T47D (cell line): ENCODE measurements at regions not wholly inside any gene's neighbourhood (a gene's known extent, or its start where the extent isn't known, plus 50 kb on each side); places are given as distances from the start of the nearest gene placed in this dataset.
A peak's percentile ranks its signal among the peaks of the same experiment; 100 is the strongest.
"Not testable (repeated sequence)": the region's sequence is repeated elsewhere in the genome, so short reads cannot be mapped to it uniquely, and the experiment has no call there.

Experiments
- DNase-seq, 2 experiments: peaks; one replicate each; pipeline versions ENCODE4 v3.0.0 to v3.0.0-alpha.2; 2011 to 2012; ENCODE audit warnings: low read depth in 1 of 2, low spot score in 1 of 2
- JUND ChIP-seq: IDR thresholded peaks from 2 replicates; pipeline ENCODE4 v1.6.1; 2012; ENCODE audit warnings: low read depth
- in situ Hi-C: cut with HindIII; loops from 2 replicates; pipeline ENCODE4 v1.10.0; 2016; ENCODE audit warnings: low sequenced_read_pairs, low pct_unique_long_range_greater_than_20kb

DNA sequence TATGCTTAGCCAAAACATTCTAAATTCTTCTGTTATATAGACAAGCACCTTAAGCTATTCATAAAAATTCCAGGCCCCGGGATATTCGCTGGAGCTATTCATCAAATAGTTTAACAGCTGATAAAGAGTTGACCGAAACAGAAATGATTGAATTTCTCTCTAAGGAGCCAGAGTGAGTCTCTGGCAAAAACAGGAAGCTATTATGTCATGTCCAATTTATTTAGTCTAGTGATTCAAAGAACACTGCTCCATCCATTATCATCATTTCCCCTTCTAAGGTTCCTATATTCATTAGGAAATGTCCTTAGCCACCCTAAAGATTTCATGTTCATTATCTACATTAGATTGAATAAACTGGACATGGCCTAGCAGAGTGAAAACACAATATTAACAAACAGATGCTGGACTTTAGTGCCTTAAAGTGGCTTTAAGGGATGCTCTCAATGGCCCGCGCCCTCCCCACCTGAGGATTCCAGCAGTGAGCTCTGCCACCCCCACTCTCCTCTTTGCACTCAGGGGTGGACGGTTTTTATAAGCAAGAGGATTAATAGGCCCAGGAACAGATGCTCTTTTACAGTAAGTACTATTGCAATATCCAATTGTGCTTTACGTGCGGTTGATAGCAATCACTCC is 122.1 kb upstream of the RGS1 start:
- in situ Hi-C loops: no loop called here
- DNase-seq: no peak
- no peak for TF ChIP-seq JUND

GRCh38 chr1:192459467-192459866 is 116.1 kb upstream of the RGS1 start:
- DNase-seq: no peak
- no peak for TF ChIP-seq JUND
- in situ Hi-C loops: no loop called here

- TF ChIP-seq JUND: no peak
- in situ Hi-C loops: no loop called here
Observed at GRCh38 chr1:192461684-192462083, 113.9 kb upstream of the RGS1 start.

DNA sequence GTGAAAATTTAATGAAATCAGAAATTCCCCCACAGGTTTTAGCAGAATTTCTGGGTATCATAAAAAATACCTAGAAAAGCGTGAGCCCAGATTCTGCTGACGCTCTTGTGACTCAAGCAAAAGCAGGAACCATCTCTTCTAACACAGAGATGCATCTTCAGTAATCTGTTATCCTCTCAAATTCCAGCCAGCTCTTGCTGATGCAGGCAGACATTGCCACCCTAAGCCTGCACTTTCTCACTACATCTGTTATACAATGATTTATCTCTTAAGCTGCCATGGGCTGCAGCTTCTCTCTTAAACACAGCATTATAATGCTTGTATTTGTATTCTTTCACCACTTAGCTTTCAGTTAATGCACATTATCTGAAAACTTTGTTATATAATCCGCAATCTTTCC is 113.0 kb upstream of the RGS1 start:
- no peak for DNase-seq
- no peak for TF ChIP-seq JUND
- in situ Hi-C loops: no loop called here

More at GRCh38 chr1:192461684-192462083, 113.9 kb upstream of the RGS1 start:
- no peak for DNase-seq

DNA sequence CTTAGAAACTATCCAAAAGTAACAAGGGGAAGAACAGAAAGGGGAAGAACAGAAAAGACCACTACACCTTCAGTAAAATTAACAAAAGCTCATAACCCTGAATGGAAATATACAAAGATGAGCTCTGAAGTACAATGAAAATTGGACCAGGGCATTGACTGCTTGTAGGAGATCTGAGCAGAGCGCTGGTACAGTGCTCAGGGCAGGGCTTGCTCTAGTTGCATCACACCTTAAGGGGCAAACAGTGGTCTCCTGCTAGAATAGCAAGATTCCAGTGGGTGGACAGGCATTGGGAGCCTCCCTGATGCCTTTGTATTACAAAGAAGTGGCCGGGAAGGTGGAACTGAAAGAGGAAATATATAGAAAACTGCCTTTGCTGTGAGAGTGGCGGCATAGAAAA is 111.9 kb upstream of the RGS1 start:
- DNase-seq: no peak
- no peak for TF ChIP-seq JUND
- in situ Hi-C loops: no loop called here

DNA sequence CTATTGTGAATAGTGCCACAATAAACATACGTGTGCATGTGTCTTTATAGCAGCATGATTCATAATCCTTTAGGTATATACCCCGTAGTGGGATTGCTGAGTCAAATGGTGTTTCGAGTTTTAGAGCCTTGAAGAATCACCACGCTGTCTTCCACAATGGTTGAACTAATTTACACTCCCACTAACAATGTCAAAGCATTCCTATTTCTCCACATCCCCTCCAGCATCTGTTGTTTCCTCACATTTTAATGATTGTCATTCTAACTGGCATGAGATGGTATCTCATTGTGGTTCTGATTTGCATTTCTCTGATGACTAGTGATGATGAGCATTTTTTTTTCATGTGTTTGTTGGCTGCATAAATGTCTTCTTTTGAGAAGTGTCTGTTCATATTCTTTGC is 110.4 kb upstream of the RGS1 start:
- DNase-seq, in situ Hi-C loops: not testable (repeated sequence)

GRCh38 chr1:192474080-192474683 is 101.4 kb upstream of the RGS1 start:
- no peak for TF ChIP-seq JUND
- in situ Hi-C loops: no loop called here
- DNase-seq: peak; percentile 9 to 58

GRCh38 chr1:192475329-192475728 is 100.2 kb upstream of the RGS1 start:
- TF ChIP-seq JUND: no peak
- in situ Hi-C loops: no loop called here
- no peak for DNase-seq

GRCh38 chr1:192475970-192476369 is 99.6 kb upstream of the RGS1 start:
- in situ Hi-C loops: no loop called here
- DNase-seq: no peak
- TF ChIP-seq JUND: no peak

GRCh38 chr1:192476802-192477298 is 98.7 kb upstream of the RGS1 start:
- no peak for TF ChIP-seq JUND
- in situ Hi-C loops: no loop called here
- DNase-seq: no peak

- in situ Hi-C loops: no loop called here
- peak; percentile 38 to 57 for DNase-seq
Observed at GRCh38 chr1:192477630-192478029, 97.9 kb upstream of the RGS1 start.

GRCh38 chr1:192485692-192486436 is 89.7 kb upstream of the RGS1 start:
- no peak for TF ChIP-seq JUND
- DNase-seq: peak in 1 of 2 experiments; percentile 46
- in situ Hi-C loops: no loop called here

More at GRCh38 chr1:192477630-192478029, 97.9 kb upstream of the RGS1 start:
- TF ChIP-seq JUND: no peak

DNA sequence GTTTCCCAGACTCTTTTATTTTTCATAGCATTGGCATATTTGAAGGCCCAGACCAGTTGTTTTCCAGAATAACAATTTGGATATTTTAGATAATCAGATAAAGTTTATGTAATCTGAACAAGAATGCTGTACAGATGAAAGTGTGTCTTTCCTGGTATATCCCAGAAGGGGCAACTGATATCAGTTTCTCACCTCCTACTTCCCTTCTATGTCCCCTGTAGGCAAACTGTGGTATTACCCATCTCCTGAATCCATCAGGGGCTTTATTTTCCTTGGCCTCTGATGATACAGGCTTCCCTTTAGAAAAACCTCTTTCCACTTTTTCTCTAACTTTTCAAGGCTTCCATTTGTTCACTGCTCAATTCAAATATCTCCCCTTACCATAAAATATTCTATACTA is 87.5 kb upstream of the RGS1 start:
- in situ Hi-C loops: no loop called here
- TF ChIP-seq JUND: no peak
- no peak for DNase-seq
